Thoracic aorta (tissue), 2 donors: ENCODE measurements at regions not wholly inside any gene's neighbourhood (a gene's known extent, or its start where the extent isn't known, plus 50 kb on each side); places are given as distances from the start of the nearest gene placed in this dataset.

Experiments
- ATAC-seq: fragments of 150-250 bp; one replicate; pipeline ENCODE4 v1.8.0; 2017; ENCODE audit warnings: low read depth; ENCODE audit not compliant: insufficient number of reproducible peaks, low FRiP score
- DNase-seq: peaks from one replicate; pipeline ENCODE4 v3.0.0-alpha.2; 2020; ENCODE audit warnings: low spot score
- H3K27ac ChIP-seq, 2 donors: fragments of 200-600 bp; sonication (generic); 1 replicate in 1 of 2; 2 replicates in 1 of 2; pipeline ENCODE4 v1.5.1; 2016; ENCODE audit warnings: mild to moderate bottlenecking in 2 of 2, moderate library complexity in 2 of 2
- H3K27me3 ChIP-seq: fragments of 200-600 bp; sonication (generic); replicated peaks from 2 replicates; pipeline ENCODE4 v1.6.0; 2016; ENCODE audit warnings: mild to moderate bottlenecking; ENCODE audit not compliant: insufficient read depth
- H3K36me3 ChIP-seq: fragments of 200-600 bp; sonication (generic); one replicate; pipeline ENCODE4 v1.5.1; 2016
- H3K4me1 ChIP-seq, 2 donors: fragments of 200-600 bp; sonication (generic); 1 replicate in 1 of 2; 2 replicates in 1 of 2; pipeline versions ENCODE4 v1.5.1 to v1.6.0; 2016; ENCODE audit warnings: low read depth in 2 of 2, mild to moderate bottlenecking in 1 of 2; ENCODE audit not compliant: control insufficient read depth in 1 of 2
- H3K4me3 ChIP-seq: fragments of 200-600 bp; sonication (generic); 2 replicates; pipeline ENCODE4 v1.5.1; 2016; ENCODE audit warnings: mild to moderate bottlenecking
- H3K9me3 ChIP-seq: fragments of 200-600 bp; sonication (generic); 2 replicates; pipeline ENCODE4 v1.5.1; 2016
- TF ChIP-seq, protein P1 (sequence below): fragments of 200-600 bp; sonication (generic); IDR thresholded peaks from one replicate; pipeline ENCODE4 v1.5.1; 2019; ENCODE audit warnings: antibody characterized with exemption

DNA sequence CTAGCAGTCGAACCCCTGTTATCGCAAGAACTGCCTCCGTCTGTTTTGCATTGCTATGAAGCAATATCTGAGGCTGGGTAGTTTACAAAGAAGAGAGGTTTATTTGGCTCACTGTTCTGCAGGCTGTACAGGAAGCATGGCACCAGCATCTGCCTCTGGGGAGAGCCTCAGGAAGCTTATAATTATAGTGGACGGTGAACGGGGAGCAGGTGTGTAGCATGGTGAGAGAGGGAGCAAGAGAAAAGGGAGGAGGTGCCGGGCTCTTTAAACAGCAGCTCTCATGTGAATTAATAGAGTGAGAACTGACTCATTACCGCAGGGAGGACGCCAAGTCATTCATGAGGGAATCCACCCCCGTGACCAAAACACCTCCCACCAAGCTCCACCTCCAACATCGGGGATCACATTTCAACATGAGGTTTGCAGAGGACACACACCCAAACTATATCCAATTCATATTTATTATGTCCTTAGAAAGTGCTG lies 172.6 kb upstream of the KCNG1 start:
- TF ChIP-seq, protein P1, sequence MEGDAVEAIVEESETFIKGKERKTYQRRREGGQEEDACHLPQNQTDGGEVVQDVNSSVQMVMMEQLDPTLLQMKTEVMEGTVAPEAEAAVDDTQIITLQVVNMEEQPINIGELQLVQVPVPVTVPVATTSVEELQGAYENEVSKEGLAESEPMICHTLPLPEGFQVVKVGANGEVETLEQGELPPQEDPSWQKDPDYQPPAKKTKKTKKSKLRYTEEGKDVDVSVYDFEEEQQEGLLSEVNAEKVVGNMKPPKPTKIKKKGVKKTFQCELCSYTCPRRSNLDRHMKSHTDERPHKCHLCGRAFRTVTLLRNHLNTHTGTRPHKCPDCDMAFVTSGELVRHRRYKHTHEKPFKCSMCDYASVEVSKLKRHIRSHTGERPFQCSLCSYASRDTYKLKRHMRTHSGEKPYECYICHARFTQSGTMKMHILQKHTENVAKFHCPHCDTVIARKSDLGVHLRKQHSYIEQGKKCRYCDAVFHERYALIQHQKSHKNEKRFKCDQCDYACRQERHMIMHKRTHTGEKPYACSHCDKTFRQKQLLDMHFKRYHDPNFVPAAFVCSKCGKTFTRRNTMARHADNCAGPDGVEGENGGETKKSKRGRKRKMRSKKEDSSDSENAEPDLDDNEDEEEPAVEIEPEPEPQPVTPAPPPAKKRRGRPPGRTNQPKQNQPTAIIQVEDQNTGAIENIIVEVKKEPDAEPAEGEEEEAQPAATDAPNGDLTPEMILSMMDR: no peak
- ATAC-seq: no peak
- H3K36me3 ChIP-seq: no peaks in the 10 kb centered on the region
- no peaks in the 10 kb centered on the region for H3K27me3 ChIP-seq
- no peaks in the 10 kb centered on the region for H3K9me3 ChIP-seq
- no peak for DNase-seq
- no peaks in the 10 kb centered on the region for H3K4me1 ChIP-seq
- no peak overlapping the region for H3K4me3 ChIP-seq
- no peak overlapping the region for H3K27ac ChIP-seq

DNA sequence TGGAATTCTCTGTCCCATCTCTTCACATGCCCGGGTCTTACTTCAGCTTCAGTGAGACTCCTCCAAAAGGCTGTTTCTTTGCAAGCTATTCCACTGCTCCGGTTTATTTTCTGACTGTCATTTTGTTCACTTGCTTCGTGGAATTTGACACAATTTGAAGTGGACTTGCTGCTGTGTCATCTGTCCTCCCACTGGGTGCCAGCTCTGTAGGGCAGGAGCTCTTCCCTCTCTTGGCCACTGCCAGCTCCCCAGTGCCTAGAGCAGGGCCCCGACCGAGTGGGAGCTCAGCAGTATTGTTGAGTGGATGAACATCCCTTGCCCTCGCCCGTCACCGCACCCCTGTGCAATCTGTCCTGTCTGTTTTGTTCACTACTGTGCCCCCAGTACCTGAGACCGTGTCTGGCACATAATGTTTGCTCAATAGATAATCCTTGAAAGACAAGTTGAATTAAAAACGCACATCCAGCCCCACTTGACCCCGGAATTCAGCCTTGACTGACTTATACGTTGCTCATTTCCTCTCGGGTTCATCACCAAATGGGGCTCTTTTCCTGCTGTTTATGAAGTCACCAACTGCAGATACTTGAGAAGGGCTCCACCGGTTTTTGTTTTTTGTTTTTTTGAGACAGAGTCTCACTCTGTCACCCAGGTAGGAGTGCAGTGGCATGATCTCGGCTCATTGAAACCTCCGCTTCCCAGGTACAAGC lies 170.3 kb upstream of the KCNG1 start:
- no peak overlapping the region for H3K27ac ChIP-seq
- ATAC-seq: no peak
- TF ChIP-seq, protein P1: no peak
- DNase-seq: no peak
- H3K9me3 ChIP-seq: no peaks in the 10 kb centered on the region
- no peak overlapping the region for H3K4me3 ChIP-seq
- no peaks in the 10 kb centered on the region for H3K36me3 ChIP-seq
- no peaks in the 10 kb centered on the region for H3K4me1 ChIP-seq
- no peaks in the 10 kb centered on the region for H3K27me3 ChIP-seq

DNA sequence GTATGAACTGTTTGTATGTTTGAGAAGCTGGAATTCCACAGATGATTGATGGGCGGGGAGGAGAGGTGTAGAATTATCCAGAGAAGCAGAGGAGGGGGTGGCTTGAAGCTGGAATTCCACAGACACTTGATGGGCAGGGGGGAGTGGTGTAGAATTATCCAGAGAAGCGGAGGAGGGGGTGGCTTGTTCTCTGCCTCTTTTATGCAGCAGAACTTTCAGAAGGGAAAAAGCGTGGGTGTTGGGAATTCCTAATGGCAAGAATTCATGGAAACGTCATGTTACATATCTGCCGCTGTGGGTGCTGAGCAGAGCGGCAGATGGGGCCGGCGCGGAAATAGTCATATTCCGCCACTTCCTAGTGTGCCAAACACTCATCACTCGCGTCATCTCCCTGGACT lies 167.9 kb upstream of the KCNG1 start:
- Histone ChIP-seq H3K27me3 (no peaks in the 10 kb centered on the region), H3K36me3 (no peaks in the 10 kb centered on the region), H3K4me1 (no peaks in the 10 kb centered on the region), H3K27ac (no peak overlapping the region), H3K4me3 (no peak overlapping the region), H3K9me3 (no peaks in the 10 kb centered on the region)
- DNase-seq (no peak), ATAC-seq (no peak)
- TF ChIP-seq, protein P1: no peak

DNA sequence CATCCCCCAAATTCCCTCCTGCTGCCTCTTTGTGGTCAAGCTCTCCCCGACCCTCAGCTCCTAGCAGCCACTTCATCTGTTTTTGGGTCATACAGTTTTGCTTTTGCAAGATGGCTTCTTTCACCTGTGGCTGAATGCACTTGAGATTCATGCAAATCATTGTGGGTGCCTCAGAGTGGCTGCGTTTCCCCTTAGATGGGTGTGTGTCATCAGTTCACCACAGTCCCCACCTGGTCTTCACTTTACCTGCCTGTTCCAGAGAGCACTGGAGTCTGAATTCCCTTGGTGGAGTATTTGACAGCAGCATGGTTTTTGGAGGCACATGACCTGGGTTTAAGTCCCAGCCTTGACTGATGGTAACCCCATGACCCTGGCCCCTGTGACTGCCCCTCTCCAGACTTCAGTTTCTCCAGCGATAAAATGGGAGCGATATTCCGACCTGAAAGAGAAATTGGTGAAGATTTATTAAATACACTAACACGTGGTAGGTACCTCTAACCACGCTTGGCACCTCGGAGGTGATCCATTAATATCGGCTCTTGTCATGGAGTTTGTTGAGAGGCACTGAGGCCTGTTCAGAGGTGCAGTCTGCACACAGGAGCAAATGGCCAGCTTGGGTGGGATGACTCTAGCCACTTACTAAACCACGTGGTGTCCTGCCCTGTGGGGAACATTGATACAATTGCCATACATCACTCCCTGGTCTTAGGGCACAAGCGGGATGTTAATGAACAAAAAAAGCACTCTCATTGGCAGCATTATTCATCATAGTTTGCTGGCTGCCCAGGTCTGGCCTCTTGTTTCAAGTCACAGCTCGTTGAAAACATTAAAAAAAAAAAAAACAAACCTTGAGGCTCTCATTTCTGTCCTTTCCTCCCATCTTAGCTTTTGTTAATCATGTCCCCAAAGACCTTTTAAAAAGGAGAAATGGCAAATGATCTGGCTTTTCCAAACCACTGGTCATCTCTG lies 167.2 kb upstream of the KCNG1 start:
- ATAC-seq (no peak), DNase-seq (no peak)
- Histone ChIP-seq H3K27ac (no peak overlapping the region), H3K27me3 (no peaks in the 10 kb centered on the region), H3K9me3 (no peaks in the 10 kb centered on the region), H3K36me3 (no peaks in the 10 kb centered on the region), H3K4me3 (no peak overlapping the region), H3K4me1 (no peaks in the 10 kb centered on the region)
- TF ChIP-seq, protein P1: no peak

DNA sequence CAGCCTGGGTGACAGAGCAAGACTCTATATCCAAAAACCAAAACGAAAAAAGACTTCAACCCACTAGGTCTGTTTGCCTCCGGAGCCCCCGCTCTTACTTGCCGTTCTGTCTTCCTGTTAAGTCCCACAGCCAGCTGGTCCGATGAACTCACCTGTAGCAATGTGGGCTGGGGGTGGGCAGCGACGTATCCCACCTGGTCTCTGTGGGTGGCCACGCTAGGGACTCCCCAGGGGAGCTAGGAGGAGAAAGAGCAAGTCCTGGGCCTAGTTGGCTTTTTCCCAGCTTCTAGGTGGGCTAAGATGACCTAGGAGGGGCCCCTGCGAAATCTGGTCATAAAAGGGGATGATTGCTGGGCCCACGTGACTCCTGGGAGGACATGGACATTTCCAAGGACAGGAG lies 166.0 kb upstream of the KCNG1 start:
- Histone ChIP-seq H3K36me3 (no peaks in the 10 kb centered on the region), H3K4me1 (no peaks in the 10 kb centered on the region), H3K4me3 (no peak overlapping the region), H3K27ac (no peak overlapping the region), H3K9me3 (no peaks in the 10 kb centered on the region), H3K27me3 (no peaks in the 10 kb centered on the region)
- TF ChIP-seq, protein P1: no peak
- DNase-seq (no peak), ATAC-seq (no peak)
